Tibial nerve (tissue), 3 donors: ENCODE measurements at regions not wholly inside any gene's neighbourhood (a gene's known extent, or its start where the extent isn't known, plus 50 kb on each side); places are given as distances from the start of the nearest gene placed in this dataset.

Experiments used
- CTCF ChIP-seq, 5 experiments: fragments of 200-600 bp in 3 of 5; fragments of 450-650 bp in 2 of 5; sonication (generic) in 3 of 5; IDR thresholded peaks; one replicate each; pipeline ENCODE4 v1.5.1; 2016 to 2019; ENCODE audit warnings: antibody characterized with exemption in 5 of 5, mild to moderate bottlenecking in 3 of 5, moderate library complexity in 2 of 5
- POLR2A ChIP-seq, 2 donors: fragments of 450-650 bp; IDR thresholded peaks; one replicate each; pipeline ENCODE4 v1.6.1; 2017; ENCODE audit warnings: antibody characterized with exemption in 2 of 2, mild to moderate bottlenecking in 2 of 2, moderate library complexity in 2 of 2

- no peak for TF ChIP-seq POLR2A (IDR thresholded peaks at IDR 0.05)
- TF ChIP-seq CTCF (IDR thresholded peaks at IDR 0.05) = no peak
Observed at GRCh38 chr18:77405096-77405495, 155.4 kb downstream of the GALR1 start.
